HG03175 (cell line): ENCODE measurements at regions not wholly inside any gene's neighbourhood (a gene's known extent, or its start where the extent isn't known, plus 50 kb on each side); places are given as distances from the start of the nearest gene placed in this dataset.

Experiments
- ATAC-seq: cut with Tn5 transposase; IDR thresholded peaks from one replicate; pipeline ENCODE4 v1.9.1; 2021; ENCODE audit warnings: mild to moderate bottlenecking, moderate library complexity; ENCODE audit not compliant: unreplicated experiment

DNA sequence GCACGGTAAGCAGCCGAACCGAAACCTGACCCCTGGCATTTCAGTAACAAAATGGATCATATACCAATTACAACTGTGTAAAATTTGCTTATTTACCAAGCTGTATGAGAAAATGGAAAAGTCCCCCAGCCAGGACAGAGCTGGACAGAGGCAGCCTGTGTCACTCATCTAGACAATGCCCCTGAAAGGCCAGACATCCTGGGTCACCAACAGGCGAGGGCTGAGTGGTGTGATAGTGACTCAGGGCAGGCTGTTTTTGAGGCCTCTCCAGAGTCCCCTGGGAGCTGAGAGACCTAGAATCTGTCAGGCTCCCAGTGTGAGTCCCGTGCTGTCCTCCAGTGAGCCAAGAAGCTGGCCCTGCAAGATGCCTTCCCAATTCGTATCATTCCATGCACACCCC lies 680.4 kb downstream of the TBC1D22A start:
- no peak for ATAC-seq

DNA sequence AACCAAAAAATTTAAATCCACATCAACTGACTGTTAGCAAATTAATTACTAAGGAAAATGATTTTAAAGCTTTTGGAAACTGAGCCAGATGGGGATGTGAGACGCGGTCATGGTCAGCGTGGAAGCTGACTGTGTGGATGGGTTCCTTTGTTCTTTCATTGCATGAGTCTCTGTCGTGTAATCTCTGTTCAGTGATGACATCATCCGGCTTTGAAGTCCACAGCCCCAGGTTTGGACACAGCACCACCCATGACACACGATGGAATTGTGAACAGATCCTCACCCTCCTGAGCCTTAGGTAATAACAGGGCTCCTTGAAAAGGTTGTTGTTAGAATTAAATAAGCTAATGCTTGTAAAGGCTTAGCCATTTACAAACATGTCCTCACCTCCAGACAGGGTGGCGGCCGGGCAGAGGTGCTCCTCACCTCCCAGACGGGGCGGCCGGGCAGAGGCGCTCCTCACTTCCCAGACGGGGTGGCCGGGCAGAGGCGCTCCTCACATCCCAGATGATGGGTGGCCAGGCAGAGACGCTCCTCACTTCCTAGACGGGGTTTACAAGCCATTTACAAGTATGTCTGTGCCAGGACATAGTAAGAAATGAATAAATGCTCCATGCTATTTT lies 677.3 kb downstream of the TBC1D22A start:
- no peak for ATAC-seq

DNA sequence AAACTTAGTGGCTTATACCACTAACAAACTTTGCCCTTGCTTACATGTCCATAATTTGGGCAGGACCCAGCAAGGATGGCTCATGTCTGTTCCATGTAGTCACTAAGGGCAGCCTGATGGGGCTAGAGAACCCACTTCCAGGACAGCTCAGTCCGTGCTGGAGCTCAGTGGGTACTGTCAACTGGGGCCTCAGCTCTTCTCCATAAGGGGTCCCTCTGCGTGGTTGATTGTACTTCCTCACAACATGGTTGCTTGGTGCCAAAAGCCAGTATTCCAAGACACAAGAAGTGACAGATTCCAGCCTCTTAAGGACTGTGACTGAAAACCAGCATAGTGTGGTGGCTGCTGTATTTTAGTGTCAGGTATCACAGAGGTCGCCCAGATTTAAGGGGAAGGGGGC lies 675.2 kb downstream of the TBC1D22A start:
- ATAC-seq: no peak

DNA sequence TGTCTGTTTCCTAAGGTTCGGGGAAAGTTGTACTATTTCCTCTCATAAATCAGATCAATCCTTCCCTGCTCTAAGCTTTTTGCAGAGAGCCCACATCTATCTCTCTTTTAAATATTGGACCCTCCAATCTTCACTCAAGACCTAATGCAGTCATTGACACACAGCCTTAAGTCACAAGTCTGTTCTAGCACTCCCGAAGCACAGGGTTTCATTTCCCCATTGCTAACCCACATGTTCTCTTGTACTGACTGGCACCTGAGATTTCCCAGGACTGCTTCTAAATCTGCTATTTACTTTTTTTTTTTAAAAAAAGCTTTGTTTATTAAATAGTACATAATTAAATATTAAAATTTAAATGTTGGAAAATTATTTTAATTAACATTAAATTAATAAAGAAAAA lies 674.7 kb downstream of the TBC1D22A start:
- ATAC-seq: no peak

DNA sequence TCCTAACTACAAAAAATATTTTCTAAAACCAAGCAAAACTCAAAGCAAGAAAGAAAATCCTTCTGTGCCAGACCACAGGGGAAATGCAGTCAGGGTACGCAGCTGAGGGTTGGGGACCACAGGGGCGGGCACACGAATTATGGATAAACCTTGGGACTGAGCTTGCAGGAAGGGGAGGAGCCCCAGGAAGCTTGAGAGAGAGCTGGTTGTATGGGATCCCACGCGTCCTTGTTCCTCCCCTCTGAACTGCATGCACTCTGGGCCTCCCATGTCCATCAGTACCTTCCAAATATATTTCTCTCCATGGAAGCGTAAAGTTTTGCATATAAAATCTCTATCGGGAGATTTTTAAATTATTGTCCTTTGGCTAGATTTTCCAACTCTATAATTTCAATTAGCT lies 673.4 kb downstream of the TBC1D22A start:
- no peak for ATAC-seq

DNA sequence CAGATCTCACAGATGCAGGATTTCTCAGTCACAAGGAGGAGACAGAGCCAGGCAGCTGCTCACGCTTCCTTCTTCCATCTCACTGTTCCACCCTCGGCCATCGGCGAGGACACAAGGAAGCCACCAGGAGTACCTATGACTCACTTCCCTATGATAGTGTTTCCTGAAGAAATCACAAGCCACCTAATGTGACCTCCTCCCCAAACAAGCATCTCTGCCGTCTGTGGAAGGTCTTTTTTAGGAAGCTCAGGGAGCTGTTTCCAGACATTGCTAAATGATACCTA lies 672.7 kb downstream of the TBC1D22A start:
- no peak for ATAC-seq

DNA sequence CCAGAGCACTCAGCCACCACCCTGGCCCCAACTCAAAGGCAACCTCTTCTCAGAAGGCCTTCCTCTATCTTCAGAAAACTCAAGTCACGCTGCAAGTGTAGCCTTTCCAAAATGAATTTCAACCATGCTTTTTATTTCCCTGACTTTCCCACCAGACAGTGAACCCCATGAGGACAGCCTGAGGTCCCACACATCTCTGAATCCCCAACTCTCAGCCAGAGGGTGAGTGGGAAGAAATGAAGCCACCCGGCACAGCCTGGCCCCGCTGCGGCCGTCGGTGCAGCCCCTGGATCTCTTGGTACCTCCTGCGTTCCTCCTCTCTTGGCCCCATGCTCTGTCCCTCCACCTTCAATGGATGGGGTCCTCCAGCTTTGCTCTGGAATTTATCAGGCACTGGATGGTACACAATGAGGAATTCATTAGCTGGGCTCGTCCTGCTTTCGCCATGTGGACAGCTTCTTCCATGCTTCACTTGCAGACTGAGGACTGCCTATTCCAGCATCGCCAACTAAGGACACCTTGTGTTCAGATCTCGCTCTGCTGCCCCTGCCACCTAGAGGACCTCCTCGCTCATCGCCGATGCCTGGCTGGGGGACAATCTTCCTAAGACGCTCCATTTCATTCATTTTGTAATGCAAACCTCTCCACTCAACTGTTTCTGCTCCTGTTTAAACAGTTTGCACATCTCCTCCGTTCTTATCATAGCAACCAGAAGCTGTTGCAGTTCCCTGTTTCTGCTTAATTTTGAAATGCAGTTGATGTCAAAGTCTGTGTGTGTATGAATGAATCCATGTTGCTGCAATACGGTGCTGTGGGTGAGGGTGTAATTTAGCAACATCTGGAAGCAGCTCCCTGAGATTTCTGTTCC lies 672.1 kb downstream of the TBC1D22A start:
- no peak for ATAC-seq

DNA sequence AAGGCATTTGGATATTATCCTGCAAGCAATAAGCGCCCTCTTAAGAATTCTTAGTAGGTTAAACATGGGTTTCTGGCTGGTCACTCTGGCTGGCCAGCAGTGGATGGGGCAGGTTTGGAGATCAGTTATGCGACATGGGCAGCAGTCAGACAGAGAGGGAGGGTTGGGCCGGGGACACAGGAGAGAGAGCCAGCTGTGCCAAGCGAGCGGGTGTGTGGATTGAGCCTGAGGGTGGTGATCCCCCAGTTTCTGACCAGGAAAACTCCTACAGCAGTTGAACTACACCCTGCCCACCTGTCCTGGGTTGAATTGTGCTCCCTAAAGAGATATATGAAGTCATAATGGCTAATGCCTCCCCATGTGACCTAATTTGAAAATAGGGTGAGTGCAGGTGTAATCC lies 671.2 kb downstream of the TBC1D22A start:
- ATAC-seq: no peak

DNA sequence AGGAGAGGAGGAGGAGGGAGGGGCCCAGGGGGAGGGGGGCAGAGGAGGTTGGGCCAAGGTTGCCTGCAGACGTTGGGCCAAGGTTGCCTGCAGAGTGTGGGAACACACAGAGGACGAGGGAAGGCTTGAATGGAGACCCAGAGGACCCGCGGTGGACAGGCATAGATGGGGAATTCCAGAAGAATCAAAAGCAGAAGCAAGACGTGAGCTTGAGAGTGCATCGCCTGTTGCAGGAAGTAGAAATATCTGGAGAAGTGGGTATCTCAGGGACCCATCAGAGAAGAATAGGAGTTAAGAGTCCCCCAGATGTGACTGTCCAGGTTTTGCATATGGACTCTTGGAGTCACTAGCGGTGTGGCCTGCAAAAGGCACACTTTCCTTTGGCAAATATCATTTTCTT lies 670.2 kb downstream of the TBC1D22A start:
- ATAC-seq: no peak

DNA sequence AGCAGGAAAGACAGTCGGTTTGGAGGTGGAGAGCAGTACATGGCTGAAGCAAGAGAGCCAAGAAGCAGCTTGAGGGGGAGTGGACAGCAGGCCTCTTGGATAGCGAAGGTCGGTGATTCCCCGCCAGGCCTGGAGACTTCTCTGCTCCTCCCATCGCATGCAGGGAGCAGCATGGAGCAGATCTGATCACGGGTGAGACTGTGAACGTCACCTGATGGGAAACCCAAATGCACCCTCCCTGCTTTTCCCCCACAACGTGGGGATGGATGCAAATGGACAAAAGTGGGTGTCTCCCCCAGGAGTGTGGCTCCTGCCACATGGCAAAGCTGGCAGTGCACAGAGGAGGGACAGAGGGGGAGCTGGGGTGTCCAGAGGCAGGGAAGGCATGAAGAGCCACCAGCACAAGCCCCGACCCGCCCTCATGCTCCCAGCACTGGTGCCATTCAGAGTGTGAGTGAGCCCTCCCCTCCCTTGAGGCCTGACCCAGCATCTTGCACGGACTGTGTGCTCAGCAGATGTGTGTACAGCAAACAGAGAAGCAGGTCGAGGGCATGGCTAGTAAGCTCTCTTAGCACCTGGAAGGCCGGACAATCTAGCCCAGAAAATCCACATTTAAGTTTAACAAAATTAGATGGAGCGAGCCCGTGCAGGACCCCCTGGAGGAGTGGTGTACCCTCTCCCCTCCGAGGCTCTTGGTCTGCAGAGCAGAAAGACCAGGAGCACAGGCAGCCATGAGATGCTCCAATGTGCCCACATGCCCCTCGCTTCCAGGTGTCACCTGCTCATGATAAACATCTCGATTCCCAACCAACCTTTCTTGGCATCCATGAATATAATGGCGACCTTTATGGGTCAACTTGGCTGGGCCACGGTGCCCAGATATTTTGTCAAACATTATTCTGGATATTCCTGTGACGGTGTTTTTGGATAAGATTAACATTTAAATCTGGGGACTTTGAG lies 661.7 kb downstream of the TBC1D22A start:
- ATAC-seq: no peak

DNA sequence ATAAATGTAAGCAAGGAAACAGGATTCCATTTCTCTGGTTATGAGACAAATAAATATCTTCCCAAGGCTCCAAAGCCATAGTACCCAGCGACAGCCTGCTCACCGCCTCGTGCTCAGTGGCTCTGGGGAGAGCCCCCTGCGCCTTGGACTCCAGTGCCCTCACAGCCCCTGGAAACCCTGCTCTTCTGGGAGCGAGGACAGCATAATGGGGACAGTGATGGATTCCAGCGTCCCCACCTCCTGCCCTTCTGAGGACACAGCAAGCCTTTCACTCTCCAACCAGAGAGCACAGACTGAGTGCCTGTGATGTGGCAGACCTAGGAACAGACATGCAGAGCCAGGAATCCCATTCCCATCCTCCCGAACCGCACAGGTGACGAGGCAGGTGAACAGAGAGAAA lies 660.8 kb downstream of the TBC1D22A start:
- no peak for ATAC-seq

DNA sequence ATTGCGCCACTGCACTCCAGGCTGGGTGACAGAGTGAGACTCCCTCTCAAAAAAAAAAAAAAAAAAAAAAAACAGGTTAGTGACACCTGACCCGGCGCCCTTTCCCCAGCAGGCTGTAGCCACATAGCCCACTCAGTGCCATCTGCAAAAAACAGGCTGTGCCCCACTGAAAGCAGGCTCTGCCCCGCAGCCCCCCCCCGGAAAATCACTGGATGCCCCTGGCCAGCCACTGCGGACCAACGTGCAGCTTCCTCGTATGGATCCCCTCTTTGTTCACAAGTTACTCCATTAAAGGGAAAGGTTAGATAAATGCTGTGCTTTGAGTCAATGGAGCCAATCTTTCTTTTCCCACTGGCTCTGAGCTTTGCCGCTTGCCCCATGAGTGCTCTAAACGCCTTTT lies 660.3 kb downstream of the TBC1D22A start:
- ATAC-seq: no peak

DNA sequence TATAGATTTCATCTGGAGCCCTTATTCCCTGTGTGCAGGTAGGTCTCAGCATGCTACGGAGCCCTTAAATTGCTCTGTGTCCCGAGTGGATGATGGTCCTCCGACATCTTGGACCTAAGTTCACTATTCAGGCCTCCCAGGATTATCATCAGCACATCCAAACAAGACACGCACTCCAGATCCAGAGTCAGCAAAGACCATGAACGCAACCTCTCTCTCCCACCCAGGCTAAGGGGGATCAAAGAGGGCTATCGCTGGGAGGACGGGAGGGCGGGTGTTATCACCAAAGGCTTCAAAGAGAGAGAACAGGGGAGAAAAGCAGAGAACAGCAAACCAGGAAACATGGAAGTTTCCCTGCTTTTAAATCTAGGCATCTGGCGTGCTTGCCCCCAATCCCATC lies 659.4 kb downstream of the TBC1D22A start:
- ATAC-seq: no peak

DNA sequence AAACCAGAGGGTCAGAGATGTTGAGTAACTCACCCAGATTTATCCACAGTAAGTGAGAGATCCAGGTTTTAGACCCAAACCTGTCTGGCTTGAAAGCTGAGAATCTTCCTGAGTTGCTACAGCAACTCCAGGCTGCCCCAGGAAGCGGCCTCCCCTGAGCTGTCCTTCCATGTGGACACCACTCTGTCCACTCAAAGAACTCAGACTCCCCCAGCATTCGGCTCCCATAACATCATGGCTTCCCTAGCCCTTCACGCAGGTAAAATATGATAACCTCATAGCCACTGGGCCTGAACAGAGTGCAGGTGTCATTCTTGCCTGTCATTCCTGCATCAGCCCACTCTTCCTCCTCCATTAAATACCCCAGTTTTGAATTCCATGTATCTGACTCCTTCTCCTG lies 657.8 kb downstream of the TBC1D22A start:
- ATAC-seq: no peak

DNA sequence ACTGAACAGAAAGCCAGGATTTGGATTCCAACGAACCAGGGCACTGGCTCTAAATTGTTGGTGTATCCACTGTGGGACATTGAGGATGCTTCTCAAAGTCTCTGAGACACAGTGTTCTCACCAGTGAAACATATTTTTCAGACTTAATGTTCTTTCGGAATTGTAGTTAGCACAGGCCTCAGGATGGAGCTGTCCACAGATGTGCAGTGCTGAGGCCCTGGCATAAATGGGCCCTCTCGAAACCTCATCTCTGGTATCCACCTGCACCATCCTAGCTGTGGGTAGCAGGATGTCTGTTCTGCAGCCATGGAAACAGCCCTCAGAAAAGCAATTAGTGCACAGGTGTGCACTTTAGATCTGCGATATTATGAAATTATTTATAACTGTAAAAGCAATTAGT lies 656.8 kb downstream of the TBC1D22A start:
- ATAC-seq: no peak

DNA sequence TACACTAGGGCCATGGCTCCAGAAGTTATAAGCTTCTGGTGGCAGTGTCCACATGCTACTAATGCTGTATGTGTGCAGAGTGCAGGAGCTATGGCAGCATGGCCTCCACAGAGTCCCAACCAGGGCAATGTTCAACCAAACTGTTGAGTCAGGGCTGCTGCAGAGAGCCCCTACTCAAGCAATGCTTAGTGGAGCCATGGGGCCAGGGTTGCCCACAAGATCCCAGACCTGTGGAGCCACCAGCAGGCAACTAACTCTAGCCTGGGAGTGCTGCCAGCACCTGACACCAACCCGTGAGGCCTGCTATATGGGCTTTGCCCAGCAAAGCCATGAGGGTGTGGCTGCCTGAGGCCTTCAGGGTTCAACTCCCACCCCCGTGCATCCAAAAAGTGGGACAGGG lies 655.2 kb downstream of the TBC1D22A start:
- no peak for ATAC-seq

DNA sequence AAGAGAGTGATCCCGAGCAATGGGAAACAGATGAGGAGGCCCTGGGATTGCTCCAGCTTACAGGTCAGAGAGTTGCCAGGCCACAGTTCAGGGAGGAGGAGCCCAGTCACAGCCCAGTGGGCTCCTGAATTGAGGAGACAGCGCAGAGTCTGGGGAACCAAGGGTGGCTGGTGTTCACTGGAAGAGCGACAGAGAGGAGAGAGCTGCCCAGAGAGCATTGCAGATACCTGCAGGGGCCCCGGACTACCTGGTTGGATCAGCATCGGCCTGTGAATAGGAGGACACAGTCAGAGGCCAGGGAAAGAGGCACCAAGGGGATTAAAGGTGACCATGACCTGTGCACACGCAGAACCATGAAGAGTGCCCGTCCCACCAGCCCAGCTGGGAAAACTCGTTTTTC lies 648.6 kb downstream of the TBC1D22A start:
- ATAC-seq: no peak

DNA sequence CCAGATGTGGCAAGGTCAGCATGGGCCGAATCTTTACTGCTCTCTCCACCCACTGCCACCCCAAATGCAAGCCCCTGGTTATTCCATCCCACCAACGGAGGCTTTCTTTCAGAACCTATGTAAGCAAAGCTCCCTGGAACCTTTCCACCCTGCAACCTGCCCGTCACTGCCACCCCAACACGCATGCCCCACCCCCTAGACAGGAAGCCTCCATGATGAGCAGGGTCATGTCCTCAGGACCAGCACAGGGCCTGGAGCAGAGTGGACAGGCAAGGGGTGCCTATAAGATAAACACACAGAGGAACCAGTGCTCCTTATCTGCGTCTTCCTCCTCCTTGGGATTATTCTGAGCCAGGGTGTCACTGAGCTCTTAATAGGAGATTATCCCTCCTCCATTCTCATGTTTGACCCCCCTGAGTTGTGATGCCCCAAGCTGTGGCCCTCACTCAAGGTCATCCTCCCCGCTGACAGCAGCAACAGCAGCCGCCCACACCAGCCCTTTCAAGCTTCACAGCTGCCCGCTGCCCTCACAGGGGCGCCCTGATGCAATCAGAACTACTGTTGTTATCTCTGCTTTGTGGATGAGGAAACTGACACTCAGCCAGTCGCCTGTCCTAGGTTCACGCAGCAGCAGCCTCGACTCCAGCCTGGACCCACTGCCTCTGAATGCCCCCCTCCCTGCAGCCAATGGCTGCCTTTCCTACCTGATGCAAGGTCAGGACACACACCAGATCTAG lies 647.3 kb downstream of the TBC1D22A start:
- ATAC-seq: no peak

DNA sequence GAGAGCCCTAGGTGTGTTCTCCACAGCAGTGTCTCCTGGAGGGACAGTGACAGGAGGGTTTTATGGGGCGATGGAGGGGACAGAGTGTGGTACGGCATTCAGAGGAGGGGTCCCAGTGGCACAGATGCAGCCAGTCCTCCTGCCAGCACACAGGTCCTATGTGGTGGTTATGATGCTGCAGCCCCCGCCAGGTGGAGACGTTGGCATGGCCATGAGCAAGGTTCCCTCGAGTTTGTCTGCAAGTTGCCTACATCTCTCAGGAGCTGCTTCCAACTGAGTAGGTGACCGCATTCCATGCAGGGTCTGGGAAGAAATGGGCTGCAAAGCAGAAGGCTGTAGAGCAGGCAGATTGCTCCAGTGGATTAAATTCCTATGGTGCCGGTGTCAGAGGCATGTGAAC lies 646.0 kb downstream of the TBC1D22A start:
- ATAC-seq: no peak

DNA sequence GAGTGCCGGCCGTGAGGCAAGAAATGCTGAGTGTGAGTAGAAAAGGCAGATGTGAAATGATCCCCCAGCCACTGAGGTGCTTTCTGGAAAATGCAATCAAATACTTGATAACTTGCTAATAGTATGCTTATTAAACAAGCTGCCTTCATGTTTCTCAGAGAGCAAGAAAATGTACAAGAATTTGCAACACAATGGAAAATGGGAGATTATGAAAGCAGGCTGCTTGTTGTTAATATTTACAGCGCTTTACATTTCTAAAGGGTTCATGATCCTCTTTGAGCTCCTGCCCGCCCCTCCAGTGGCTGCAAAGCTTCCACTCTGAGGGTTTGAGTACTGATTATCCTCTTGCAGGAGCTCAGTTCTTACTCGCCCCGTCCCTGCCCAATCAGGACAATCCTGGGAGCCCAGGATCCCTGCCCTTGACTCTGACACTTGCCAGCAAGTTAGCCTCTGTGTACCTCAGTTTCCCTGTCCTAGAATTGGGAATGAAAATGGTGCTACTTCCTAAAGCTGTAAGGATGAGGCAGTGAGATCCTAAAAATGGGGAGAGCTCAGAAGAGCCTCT lies 645.1 kb downstream of the TBC1D22A start:
- ATAC-seq: no peak

DNA sequence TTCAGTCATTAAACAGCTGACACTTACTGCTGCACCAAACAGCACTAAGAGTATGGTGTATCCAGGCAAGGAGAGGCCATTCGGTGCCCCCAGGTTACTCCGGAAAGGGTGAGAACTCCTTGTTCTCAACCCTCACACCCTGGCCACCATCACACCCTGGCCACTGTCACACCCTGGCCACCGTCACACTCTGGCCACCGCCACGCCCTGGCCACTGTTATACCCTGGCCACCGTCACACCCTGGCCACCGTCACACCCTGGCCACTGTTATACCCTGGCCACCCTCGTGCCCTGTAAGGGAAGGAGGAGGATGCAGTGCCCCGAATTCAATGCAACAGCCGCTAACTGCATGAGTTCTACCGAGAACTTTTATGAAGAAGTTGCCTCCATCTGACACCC lies 644.4 kb downstream of the TBC1D22A start:
- no peak for ATAC-seq
